K562 (cell line): ENCODE measurements at regions not wholly inside any gene's neighbourhood (a gene's known extent, or its start where the extent isn't known, plus 50 kb on each side); places are given as distances from the start of the nearest gene placed in this dataset.

Experiments
- ATAC-seq: fragments of 200-7000 bp; cut with Tn5 transposase; 3 replicates; pipeline ENCODE4 v1.9.1; 2020; ENCODE audit warnings: moderate library complexity
- BruUV-seq: library from RNA; stranded (reverse); fragments of 400-500 nt; replicated peaks from 2 replicates; lab custom pipeline; 2021; lab: Mats Ljungman, UMichigan
- CTCF ChIA-PET: fragments of 300-600 bp; formaldehyde crosslinking; extraction: SDS; loops from one replicate; lab custom pipeline; 2021; ENCODE audit warnings: low intra/inter-chr PET ratio; lab: Yijun Ruan, JAX
- POLR2A ChIA-PET: fragments of 300-600, 350-650 bp; sonication (Branson Sonifier 250); formaldehyde crosslinking; extraction: SDS; loops from one replicate; lab custom pipeline; 2021; ENCODE audit warnings: antibody characterized with exemption, inconsistent platforms; lab: Yijun Ruan, JAX
- DNase-seq, 4 experiments: peaks; one replicate each; pipeline versions ENCODE4 v3.0.0 to v3.0.0-alpha.2; 2011 to 2018; ENCODE audit warnings: low spot score in 3 of 4, mixed read lengths in 3 of 4; ENCODE audit errors: extremely low read depth in 1 of 4
- FAIRE-seq: peaks from 2 replicates; lab custom pipeline; 2011; peaks lifted over from hg19 to GRCh38; lab: Jason Lieb, UNC
- H2AFZ ChIP-seq: 2 replicates; pipeline ENCODE4 v1.6.0; 2011; ENCODE audit warnings: low read depth, low read length, control low read depth, inconsistent platforms
- H3K27ac ChIP-seq: fragments of 200-600 bp; 3 replicates; pipeline ENCODE4 v1.8.0; 2011; ENCODE audit warnings: low read depth, mild to moderate bottlenecking, control low read depth, inconsistent platforms, low read length, moderate library complexity, mixed read lengths; ENCODE audit errors: extremely low read depth
- H3K27me3 ChIP-seq, 2 experiments: fragments of 300-600 bp in 1 of 2; 2 replicates in 1 of 2; 3 replicates in 1 of 2; pipeline versions ENCODE4 v1.6.0 to v1.8.0; 2011; ENCODE audit warnings: inconsistent platforms in 2 of 2, low read length in 2 of 2, mild to moderate bottlenecking in 1 of 2, mixed read lengths in 1 of 2, moderate library complexity in 1 of 2; ENCODE audit not compliant: control insufficient read depth in 2 of 2, insufficient read depth in 2 of 2
- H3K36me3 ChIP-seq: fragments of 300-600 bp; 3 replicates; pipeline ENCODE4 v1.8.0; 2011; ENCODE audit warnings: mild to moderate bottlenecking, low read length, inconsistent platforms; ENCODE audit not compliant: control insufficient read depth, insufficient read depth
- H3K4me1 ChIP-seq, 2 experiments: fragments of 200-600 bp in 1 of 2; replicated peaks in 1 of 2; 2 replicates in 1 of 2; 3 replicates in 1 of 2; pipeline versions ENCODE4 v1.5.1 to v1.8.0; 2011; ENCODE audit warnings: inconsistent platforms in 2 of 2, low read length in 2 of 2, mild to moderate bottlenecking in 1 of 2, mixed read lengths in 1 of 2, moderate library complexity in 1 of 2; ENCODE audit not compliant: control insufficient read depth in 2 of 2, insufficient read depth in 2 of 2
- H3K4me2 ChIP-seq: 2 replicates; pipeline ENCODE4 v1.6.1; 2011; ENCODE audit warnings: low read length, control low read depth, inconsistent platforms, mixed read lengths; ENCODE audit not compliant: insufficient read depth
- H3K4me3 ChIP-seq: fragments of 200-600 bp; sonication (generic), shearing (Covaris generic); 2 replicates; pipeline ENCODE4 v1.5.1; 2016; ENCODE audit warnings: control low read depth, inconsistent platforms
- H3K79me2 ChIP-seq: fragments of 200-600 bp; 3 replicates; pipeline ENCODE4 v1.8.0; 2011; ENCODE audit warnings: low read length, inconsistent platforms; ENCODE audit not compliant: control insufficient read depth, insufficient read depth
- H3K9ac ChIP-seq, 2 experiments: 2 replicates each; pipeline versions ENCODE4 v1.6.0 to v1.6.1; 2011; ENCODE audit warnings: low read depth in 2 of 2, low read length in 2 of 2, control low read depth in 1 of 2, inconsistent platforms in 1 of 2, mild to moderate bottlenecking in 1 of 2, mixed read lengths in 1 of 2; ENCODE audit not compliant: insufficient read depth in 1 of 2
- H3K9me1 ChIP-seq: one replicate; pipeline ENCODE4 v1.6.0; 2011; ENCODE audit warnings: inconsistent platforms, mild to moderate bottlenecking, low read length, moderate library complexity; ENCODE audit not compliant: control insufficient read depth, insufficient read depth
- H3K9me3 ChIP-seq: replicated peaks from 2 replicates; pipeline ENCODE4 v1.5.1; 2011; ENCODE audit warnings: low read depth, low read length, inconsistent platforms; ENCODE audit not compliant: control insufficient read depth, insufficient read depth
- H4K20me1 ChIP-seq: replicated peaks from 2 replicates; pipeline ENCODE4 v1.6.1; 2011; ENCODE audit warnings: low read length, inconsistent platforms, mixed read lengths; ENCODE audit not compliant: control insufficient read depth, insufficient read depth
- BCLAF1 ChIP-seq, 2 experiments: fragments of 450-650 bp in 1 of 2; IDR thresholded peaks; 2 replicates each; pipeline ENCODE4 v1.6.1; 2011 to 2017; ENCODE audit warnings: low read depth in 2 of 2, antibody characterized with exemption in 1 of 2, borderline replicate concordance in 1 of 2, low read length in 1 of 2, mild to moderate bottlenecking in 1 of 2, mixed read lengths in 1 of 2; ENCODE audit not compliant: control insufficient read depth in 1 of 2
- CREB5 ChIP-seq: fragments of 250-450 bp; sonication (Bioruptor Pico); IDR thresholded peaks from 2 replicates; pipeline ENCODE4 v1.5.0; 2020; ENCODE audit warnings: mild to moderate bottlenecking
- PBX2 ChIP-seq, 2 experiments: IDR thresholded peaks in 1 of 2; conservative IDR thresholded peaks in 1 of 2; 2 replicates each; pipeline ENCODE4 v1.6.1; 2016; ENCODE audit warnings: low read depth in 2 of 2, mild to moderate bottlenecking in 1 of 2, missing compliant biosample characterization in 1 of 2, missing genetic modification characterization in 1 of 2, moderate library complexity in 1 of 2
- PCBP1 ChIP-seq: fragments of 200-400 bp; formaldehyde crosslinking; IDR thresholded peaks from 2 replicates; pipeline ENCODE4 v1.6.1; 2018; ENCODE audit warnings: mild to moderate bottlenecking, low read depth, low read length; ENCODE audit not compliant: poor library complexity, severe bottlenecking
- TGIF2 ChIP-seq: sonication (generic); formaldehyde crosslinking; IDR thresholded peaks from 2 replicates; pipeline ENCODE4 v1.8.1; 2022; ENCODE audit warnings: mild to moderate bottlenecking, missing genetic modification reagents, moderate library complexity
- ZSCAN29 ChIP-seq: fragments of 450-650 bp; IDR thresholded peaks from 2 replicates; pipeline ENCODE4 v1.6.1; 2017
- WGBS: fragments of 100-300 bp; shearing (Covaris generic); methylation state at CpG from one replicate; pipeline ENCODE4 v1.1.6; 2016; ENCODE audit warnings: low coverage, mixed read lengths; ENCODE audit not compliant: insufficient coverage; ENCODE audit errors: missing lambda C conversion rate; 5-methylcytosine and 5-hydroxymethylcytosine counted together
- in situ Hi-C: fragments of 300-500 bp; cut with MboI; formaldehyde crosslinking; loops from 4 replicates; pipeline ENCODE4 v1.15.0; 2018; ENCODE audit warnings: inconsistent platforms, mixed read lengths
- intact Hi-C: fragments of 100-400 bp; cut with micrococcal nuclease; formaldehyde crosslinking; loops from 2 replicates; pipeline ENCODE4 v1.14.2; 2022

- no peaks in the 10 kb centered on the region for H3K9me3 ChIP-seq
- H4K20me1 ChIP-seq = no peaks in the 10 kb centered on the region
- no peak for DNase-seq
- intact Hi-C loops (no loop called here), in situ Hi-C loops (loop anchor here (10.0 kb wide), 1 partner anchor 1291 kb away; no protein-coding TSS in a partner anchor)
- H2AFZ ChIP-seq = no peak overlapping the region
- TF ChIP-seq PBX2 (CRISPR knock-in tag; IDR thresholded peaks at IDR 0.05; ENCODE audit: low read depth) (no peak), PBX2 (tag; conservative IDR thresholded peaks at IDR 0.05; ENCODE audit: low read depth) (0 out of 2 replicates have a peak, but pooled peaks have one; percentile 8), ZSCAN29 (no peak)
- H3K9ac ChIP-seq = no peak overlapping the region
- H3K9me1 ChIP-seq = no peaks in the 10 kb centered on the region
- no peak for ATAC-seq
- FAIRE-seq = no peak
- H3K36me3 ChIP-seq = no peaks in the 10 kb centered on the region
- CTCF ChIA-PET = no interaction called here
- no peak overlapping the region for H3K4me2 ChIP-seq
- H3K27me3 ChIP-seq = no peaks in the 10 kb centered on the region
- WGBS = 10% methylated on average over 3 of the region's 3 CpGs
- H3K27ac ChIP-seq = no peak overlapping the region
- H3K4me1 ChIP-seq = no peaks in the 10 kb centered on the region
- POLR2A ChIA-PET = no interaction called here
- no TSS peak for BruUV-seq
- H3K4me3 ChIP-seq = no peak overlapping the region
- no peaks in the 10 kb centered on the region for H3K79me2 ChIP-seq
These were observed 279.4 kb downstream of the UBE3D start for GRCh38 chr6:82786248-82786647.

- H3K4me2 ChIP-seq = no peak overlapping the region
- no peak overlapping the region for H3K9ac ChIP-seq
- no peaks in the 10 kb centered on the region for H4K20me1 ChIP-seq
- H3K9me3 ChIP-seq = no peaks in the 10 kb centered on the region
- no peak overlapping the region for H2AFZ ChIP-seq
- intact Hi-C loops (no loop called here), in situ Hi-C loops (no loop called here)
- H3K27ac ChIP-seq = no peak overlapping the region
- CTCF ChIA-PET = no interaction called here
- H3K27me3 ChIP-seq = no peaks in the 10 kb centered on the region
- H3K79me2 ChIP-seq = no peaks in the 10 kb centered on the region
- no peaks in the 10 kb centered on the region for H3K9me1 ChIP-seq
- no peak for ATAC-seq
- no peak overlapping the region for H3K4me3 ChIP-seq
- no peak for FAIRE-seq
- no TSS peak for BruUV-seq
- H3K36me3 ChIP-seq = no peaks in the 10 kb centered on the region
- POLR2A ChIA-PET = no interaction called here
- 0% methylated on average over 1 of the region's 1 CpG for WGBS
- no peak for DNase-seq
- H3K4me1 ChIP-seq = no peaks in the 10 kb centered on the region
- TF ChIP-seq BCLAF1 (IDR thresholded peaks at IDR 0.05; ENCODE audit: borderline replicate concordance in 1 of 2, control insufficient read depth in 1 of 2, low read depth in 2 of 2, low read length in 1 of 2) (no peak), TGIF2 (CRISPR knock-in tag) (no peak), CREB5 (CRISPR knock-in tag) (no peak), PCBP1 (no peak)
These were observed 269.7 kb downstream of the UBE3D start for GRCh38 chr6:82795940-82796339.
